ENCODE measurements at regions not wholly inside any gene's neighbourhood (a gene's known extent, or its start where the extent isn't known, plus 50 kb on each side); places are given as distances from the start of the nearest gene placed in this dataset.

- peak in 1 of 2 experiments; percentile 6 for DNase-seq (ENCODE audit: low read depth in 1 of 2, low spot score in 1 of 2)
- FAIRE-seq: no peak
Observed at GRCh38 chr2:157107877-157108276, 149.6 kb upstream of the GALNT5 start.

DNA sequence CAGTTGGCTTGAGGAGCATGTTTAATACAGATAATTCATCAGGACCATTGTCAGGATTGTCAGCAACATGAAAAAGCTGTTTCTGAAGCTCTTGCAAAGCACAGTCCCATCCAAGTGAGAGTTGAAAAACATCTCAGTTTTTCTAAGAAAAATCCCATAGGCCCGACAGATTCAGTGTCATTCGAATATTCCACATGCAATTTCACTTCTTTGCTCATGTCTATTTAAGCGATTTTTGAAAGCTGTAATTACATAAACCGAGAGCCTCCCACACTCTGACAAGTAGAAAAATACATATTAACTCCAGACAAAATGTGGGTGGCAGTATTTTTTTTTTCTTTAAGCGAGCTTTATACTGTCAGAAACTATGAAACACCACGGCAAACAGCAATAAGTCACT is 134.7 kb upstream of the GALNT5 start:
- POLR2A ChIA-PET: no interaction called here
- DNase-seq (ENCODE audit: low read depth in 1 of 2, low spot score in 1 of 2) (no peak), FAIRE-seq (no peak), ATAC-seq (no peak)
- H3K4me2 ChIP-seq: no peak overlapping the region
- no peaks in the 10 kb centered on the region for H3K4me1 ChIP-seq
- TF ChIP-seq CBX2 (IDR thresholded peaks at IDR 0.05; ENCODE audit: borderline replicate concordance, low read depth) (no peak), RFX5 (IDR thresholded peaks at IDR 0.05) (no peak), RNF2 (IDR thresholded peaks at IDR 0.05; ENCODE audit: borderline replicate concordance, low read depth) (no peak), HOXA7 (CRISPR knock-in tag; IDR thresholded peaks at IDR 0.05) (no peak), MAZ (IDR thresholded peaks at IDR 0.05; ENCODE audit: borderline replicate concordance, low read depth, low read length) (no peak), ZC3H11A (IDR thresholded peaks at IDR 0.05) (no peak), POLR2A (IDR thresholded peaks at IDR 0.05; ENCODE audit: low read length) (no peak), BCL3 (IDR thresholded peaks at IDR 0.05) (no peak), RAD21 (conservative IDR thresholded peaks at IDR 0.05 in 1 of 2, IDR thresholded peaks at IDR 0.05 in 1 of 2) (no peak), EHF (CRISPR knock-in tag; IDR thresholded peaks at IDR 0.05) (no peak), FOSL2 (IDR thresholded peaks at IDR 0.05) (no peak), FOSL2 (CRISPR knock-in tag; IDR thresholded peaks at IDR 0.05) (no peak), HOXB13 (CRISPR knock-in tag; IDR thresholded peaks at IDR 0.05; ENCODE audit: low read depth) (no peak), FOSB (CRISPR knock-in tag; IDR thresholded peaks at IDR 0.05) (no peak), KDM1A (IDR thresholded peaks at IDR 0.05; ENCODE audit: low read depth) (no peak)
- TF ChIP-seq, protein P1, sequence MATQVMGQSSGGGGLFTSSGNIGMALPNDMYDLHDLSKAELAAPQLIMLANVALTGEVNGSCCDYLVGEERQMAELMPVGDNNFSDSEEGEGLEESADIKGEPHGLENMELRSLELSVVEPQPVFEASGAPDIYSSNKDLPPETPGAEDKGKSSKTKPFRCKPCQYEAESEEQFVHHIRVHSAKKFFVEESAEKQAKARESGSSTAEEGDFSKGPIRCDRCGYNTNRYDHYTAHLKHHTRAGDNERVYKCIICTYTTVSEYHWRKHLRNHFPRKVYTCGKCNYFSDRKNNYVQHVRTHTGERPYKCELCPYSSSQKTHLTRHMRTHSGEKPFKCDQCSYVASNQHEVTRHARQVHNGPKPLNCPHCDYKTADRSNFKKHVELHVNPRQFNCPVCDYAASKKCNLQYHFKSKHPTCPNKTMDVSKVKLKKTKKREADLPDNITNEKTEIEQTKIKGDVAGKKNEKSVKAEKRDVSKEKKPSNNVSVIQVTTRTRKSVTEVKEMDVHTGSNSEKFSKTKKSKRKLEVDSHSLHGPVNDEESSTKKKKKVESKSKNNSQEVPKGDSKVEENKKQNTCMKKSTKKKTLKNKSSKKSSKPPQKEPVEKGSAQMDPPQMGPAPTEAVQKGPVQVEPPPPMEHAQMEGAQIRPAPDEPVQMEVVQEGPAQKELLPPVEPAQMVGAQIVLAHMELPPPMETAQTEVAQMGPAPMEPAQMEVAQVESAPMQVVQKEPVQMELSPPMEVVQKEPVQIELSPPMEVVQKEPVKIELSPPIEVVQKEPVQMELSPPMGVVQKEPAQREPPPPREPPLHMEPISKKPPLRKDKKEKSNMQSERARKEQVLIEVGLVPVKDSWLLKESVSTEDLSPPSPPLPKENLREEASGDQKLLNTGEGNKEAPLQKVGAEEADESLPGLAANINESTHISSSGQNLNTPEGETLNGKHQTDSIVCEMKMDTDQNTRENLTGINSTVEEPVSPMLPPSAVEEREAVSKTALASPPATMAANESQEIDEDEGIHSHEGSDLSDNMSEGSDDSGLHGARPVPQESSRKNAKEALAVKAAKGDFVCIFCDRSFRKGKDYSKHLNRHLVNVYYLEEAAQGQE (IDR thresholded peaks at IDR 0.05): no peak
- WGBS (ENCODE audit: missing lambda C conversion rate): 73% methylated on average over 6 of the region's 6 CpGs
- no peaks in the 10 kb centered on the region for H3K9me3 ChIP-seq
- no peak overlapping the region for H3K4me3 ChIP-seq
- CTCF ChIA-PET: no interaction called here
- no peak overlapping the region for H3K27ac ChIP-seq

More at GRCh38 chr2:157107877-157108276, 149.6 kb upstream of the GALNT5 start:
- ChIA-PET POLR2A (no interaction called here), CTCF (interaction anchor here (1.1 kb wide), 1 partner anchor 15 kb away, joined by 3 read pairs; no protein-coding TSS in a partner anchor)
- Histone ChIP-seq H3K4me3 (no peak overlapping the region), H3K27ac (no peak overlapping the region), H3K4me1 (0 out of 3 replicates have a peak, but pooled peaks cover 2% of the 10 kb centered on the region), H3K9me3 (no peaks in the 10 kb centered on the region), H3K4me2 (no peak overlapping the region)
- ATAC-seq: no peak
- TF ChIP-seq, protein P1 (IDR thresholded peaks at IDR 0.05): no peak
- TF ChIP-seq EP300 (IDR thresholded peaks at IDR 0.05) (no peak), MAFK (IDR thresholded peaks at IDR 0.05; ENCODE audit: partially characterized antibody) (no peak), RNF2 (IDR thresholded peaks at IDR 0.05; ENCODE audit: borderline replicate concordance, low read depth) (no peak), MAZ (IDR thresholded peaks at IDR 0.05; ENCODE audit: borderline replicate concordance, low read depth, low read length) (no peak), MYC (IDR thresholded peaks at IDR 0.05; ENCODE audit: borderline replicate concordance, low read length) (no peak), TFCP2L1 (CRISPR knock-in tag; IDR thresholded peaks at IDR 0.05) (no peak), RARB (CRISPR knock-in tag; IDR thresholded peaks at IDR 0.05) (no peak), HDAC2 (IDR thresholded peaks at IDR 0.05) (no peak), ZFP36 (IDR thresholded peaks at IDR 0.05; ENCODE audit: borderline replicate concordance, partially characterized antibody) (no peak), POLR2A (IDR thresholded peaks at IDR 0.05; ENCODE audit: low read length) (no peak), CEBPB (IDR thresholded peaks at IDR 0.05) (no peak), SREBF2 (IDR thresholded peaks at IDR 0.05) (no peak), BHLHE40 (IDR thresholded peaks at IDR 0.05; ENCODE audit: low read depth, low read length) (no peak), HOXB5 (CRISPR knock-in tag; IDR thresholded peaks at IDR 0.05) (no peak)
- TF ChIP-seq, protein P2, sequence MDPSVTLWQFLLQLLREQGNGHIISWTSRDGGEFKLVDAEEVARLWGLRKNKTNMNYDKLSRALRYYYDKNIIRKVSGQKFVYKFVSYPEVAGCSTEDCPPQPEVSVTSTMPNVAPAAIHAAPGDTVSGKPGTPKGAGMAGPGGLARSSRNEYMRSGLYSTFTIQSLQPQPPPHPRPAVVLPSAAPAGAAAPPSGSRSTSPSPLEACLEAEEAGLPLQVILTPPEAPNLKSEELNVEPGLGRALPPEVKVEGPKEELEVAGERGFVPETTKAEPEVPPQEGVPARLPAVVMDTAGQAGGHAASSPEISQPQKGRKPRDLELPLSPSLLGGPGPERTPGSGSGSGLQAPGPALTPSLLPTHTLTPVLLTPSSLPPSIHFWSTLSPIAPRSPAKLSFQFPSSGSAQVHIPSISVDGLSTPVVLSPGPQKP (IDR thresholded peaks at IDR 0.05; ENCODE audit: low read depth, low read length): no peak
- 25% methylated on average over 2 of the region's 2 CpGs for WGBS (ENCODE audit: missing lambda C conversion rate)

Data from A549 (cell line).